DND-41 (cell line): ENCODE measurements at regions not wholly inside any gene's neighbourhood (a gene's known extent, or its start where the extent isn't known, plus 50 kb on each side); places are given as distances from the start of the nearest gene placed in this dataset.
"Not testable (repeated sequence)": the region's sequence is repeated elsewhere in the genome, so short reads cannot be mapped to it uniquely, and the experiment has no call there.

Source experiments
- ATAC-seq: fragments of 200-7000 bp; cut with Tn5 transposase; 3 replicates; pipeline ENCODE4 v1.9.1; 2021; ENCODE audit warnings: low read depth; ENCODE audit not compliant: insufficient read depth
- DNase-seq: peaks from one replicate; pipeline ENCODE4 v3.0.0-alpha.2; 2020
- H2AFZ ChIP-seq: 2 replicates; pipeline ENCODE4 v1.6.0; 2012; ENCODE audit warnings: low read depth, low read length
- H3K27ac ChIP-seq: 2 replicates; pipeline ENCODE4 v1.5.1; 2012; ENCODE audit warnings: low read length, inconsistent platforms
- H3K27me3 ChIP-seq: fragments of 200-600 bp; sonication (generic); 2 replicates; pipeline ENCODE4 v1.6.0; 2012; ENCODE audit warnings: low read length, mild to moderate bottlenecking, inconsistent platforms; ENCODE audit not compliant: insufficient read depth, poor library complexity
- H3K36me3 ChIP-seq: 2 replicates; pipeline ENCODE4 v1.5.1; 2012; ENCODE audit warnings: low read length, inconsistent platforms; ENCODE audit not compliant: insufficient read depth
- H3K4me1 ChIP-seq: 2 replicates; pipeline ENCODE4 v1.5.1; 2012; ENCODE audit warnings: mild to moderate bottlenecking, low read length; ENCODE audit not compliant: insufficient read depth
- H3K4me2 ChIP-seq: 2 replicates; pipeline ENCODE4 v1.6.0; 2012; ENCODE audit warnings: mild to moderate bottlenecking, moderate library complexity, low read length, inconsistent platforms; ENCODE audit not compliant: insufficient read depth
- H3K4me3 ChIP-seq, 2 experiments: fragments of 200-600 bp in 1 of 2; shearing (Covaris generic) in 1 of 2; 2 replicates each; pipeline ENCODE4 v1.5.1; 2012 to 2016; ENCODE audit warnings: inconsistent platforms in 2 of 2, low read length in 2 of 2, mild to moderate bottlenecking in 2 of 2, low read depth in 1 of 2, moderate library complexity in 1 of 2
- H3K79me2 ChIP-seq: 2 replicates; pipeline ENCODE4 v1.6.0; 2012; ENCODE audit warnings: low read length, inconsistent platforms; ENCODE audit not compliant: insufficient read depth
- H3K9ac ChIP-seq: 2 replicates; pipeline ENCODE4 v1.6.0; 2012; ENCODE audit warnings: low read depth, mild to moderate bottlenecking, inconsistent platforms, low read length, moderate library complexity
- H3K9me3 ChIP-seq: 2 replicates; pipeline ENCODE4 v1.5.1; 2012; ENCODE audit warnings: low read length, moderate library complexity, mild to moderate bottlenecking, inconsistent platforms; ENCODE audit not compliant: insufficient read depth, severe bottlenecking
- H4K20me1 ChIP-seq: 2 replicates; pipeline ENCODE4 v1.6.0; 2012; ENCODE audit warnings: low read length; ENCODE audit not compliant: insufficient read depth
- EZH2 ChIP-seq: IDR thresholded peaks from 3 replicates; pipeline ENCODE4 v1.6.1; 2012; ENCODE audit warnings: borderline replicate concordance, low read depth, mild to moderate bottlenecking, moderate library complexity, low read length, inconsistent platforms; ENCODE audit not compliant: severe bottlenecking
- TF ChIP-seq, protein P1 (sequence below): IDR thresholded peaks from 2 replicates; pipeline ENCODE4 v1.5.1; 2012; ENCODE audit warnings: borderline replicate concordance, low read length, moderate library complexity, mild to moderate bottlenecking; ENCODE audit not compliant: poor library complexity, severe bottlenecking; ENCODE audit errors: extremely low read depth

DNA sequence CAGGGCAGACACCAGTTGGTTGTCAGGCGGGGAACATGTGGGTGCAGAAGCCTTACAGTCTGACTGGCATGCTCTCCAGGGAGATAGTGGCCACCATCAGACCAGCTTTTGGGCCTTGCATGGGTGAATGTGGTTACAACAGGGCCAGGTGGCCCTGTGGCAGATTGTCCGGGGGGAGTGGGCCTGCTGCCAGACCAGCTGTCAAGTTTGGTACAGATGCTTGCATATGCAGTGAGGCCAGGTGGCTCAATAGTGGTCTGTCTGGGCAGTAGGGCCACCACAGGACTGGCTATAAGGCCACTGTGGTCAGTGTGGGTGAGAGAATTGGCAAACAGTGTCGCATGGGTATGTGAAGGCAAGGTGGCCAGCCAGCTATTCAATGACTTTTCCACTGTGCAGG is 148.7 kb downstream of the FAM174A start:
- peaks cover 19% of the 10 kb centered on the region for H3K9me3 ChIP-seq

DNA sequence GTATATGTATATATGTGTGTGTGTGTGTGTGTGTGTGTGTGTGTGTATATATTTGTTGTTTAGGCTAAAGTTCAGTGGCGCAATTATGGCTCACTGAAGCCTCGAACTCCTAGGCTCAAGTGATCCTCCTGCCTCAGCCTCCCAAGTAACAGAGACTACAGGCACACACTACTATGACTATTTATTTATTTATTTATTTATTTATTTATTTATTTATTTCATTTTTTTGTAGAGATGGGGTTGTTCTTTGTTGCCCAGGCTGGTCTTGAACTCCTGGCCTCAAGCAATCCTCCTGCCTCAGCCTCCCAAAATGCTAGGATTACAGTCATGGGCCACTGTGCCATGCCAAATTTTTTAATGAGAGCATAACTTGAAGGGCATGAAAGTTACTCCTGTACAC is 149.9 kb downstream of the FAM174A start:
- not testable (repeated sequence) for H3K36me3 ChIP-seq, H3K4me2 ChIP-seq, ATAC-seq, H3K4me3 ChIP-seq, H2AFZ ChIP-seq, H3K27me3 ChIP-seq, DNase-seq, H3K79me2 ChIP-seq, H3K9ac ChIP-seq, H3K4me1 ChIP-seq, H4K20me1 ChIP-seq, H3K27ac ChIP-seq
- H3K9me3 ChIP-seq: peaks cover 19% of the 10 kb centered on the region

More for the DNA sequence above, 148.7 kb downstream of the FAM174A start:
- no peak overlapping the region for H2AFZ ChIP-seq
- H3K36me3 ChIP-seq: no peaks in the 10 kb centered on the region
- no peak for ATAC-seq
- H3K27me3 ChIP-seq: no peaks in the 10 kb centered on the region
- no peak for TF ChIP-seq EZH2
- TF ChIP-seq, protein P1, sequence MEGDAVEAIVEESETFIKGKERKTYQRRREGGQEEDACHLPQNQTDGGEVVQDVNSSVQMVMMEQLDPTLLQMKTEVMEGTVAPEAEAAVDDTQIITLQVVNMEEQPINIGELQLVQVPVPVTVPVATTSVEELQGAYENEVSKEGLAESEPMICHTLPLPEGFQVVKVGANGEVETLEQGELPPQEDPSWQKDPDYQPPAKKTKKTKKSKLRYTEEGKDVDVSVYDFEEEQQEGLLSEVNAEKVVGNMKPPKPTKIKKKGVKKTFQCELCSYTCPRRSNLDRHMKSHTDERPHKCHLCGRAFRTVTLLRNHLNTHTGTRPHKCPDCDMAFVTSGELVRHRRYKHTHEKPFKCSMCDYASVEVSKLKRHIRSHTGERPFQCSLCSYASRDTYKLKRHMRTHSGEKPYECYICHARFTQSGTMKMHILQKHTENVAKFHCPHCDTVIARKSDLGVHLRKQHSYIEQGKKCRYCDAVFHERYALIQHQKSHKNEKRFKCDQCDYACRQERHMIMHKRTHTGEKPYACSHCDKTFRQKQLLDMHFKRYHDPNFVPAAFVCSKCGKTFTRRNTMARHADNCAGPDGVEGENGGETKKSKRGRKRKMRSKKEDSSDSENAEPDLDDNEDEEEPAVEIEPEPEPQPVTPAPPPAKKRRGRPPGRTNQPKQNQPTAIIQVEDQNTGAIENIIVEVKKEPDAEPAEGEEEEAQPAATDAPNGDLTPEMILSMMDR: no peak
- DNase-seq: no peak
- no peaks in the 10 kb centered on the region for H3K4me1 ChIP-seq
- H3K4me2 ChIP-seq: no peak overlapping the region
- H4K20me1 ChIP-seq: no peaks in the 10 kb centered on the region
- H3K4me3 ChIP-seq: no peak overlapping the region
- no peak overlapping the region for H3K27ac ChIP-seq
- no peak overlapping the region for H3K9ac ChIP-seq
- H3K79me2 ChIP-seq: no peaks in the 10 kb centered on the region

DNA sequence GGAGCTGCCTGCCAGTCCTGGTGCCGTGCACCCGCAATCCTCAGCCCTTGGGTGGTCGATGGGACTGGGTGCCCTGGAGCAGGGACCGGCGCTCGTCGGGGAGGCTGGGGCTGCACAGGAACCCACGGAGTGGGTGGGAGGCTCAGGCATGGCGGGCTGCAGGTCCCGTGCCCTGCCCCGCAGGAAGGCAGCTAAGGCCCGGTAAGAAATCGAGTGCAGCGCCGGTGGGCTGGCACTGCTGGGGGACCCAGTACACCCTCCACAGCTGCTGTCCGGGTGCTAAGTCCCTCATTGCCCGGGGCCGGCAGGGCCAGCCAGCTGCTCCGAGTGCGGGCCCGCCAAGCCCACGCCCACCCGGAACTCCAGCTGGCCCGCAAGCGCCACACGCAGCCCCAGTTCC is 153.7 kb downstream of the FAM174A start:
- not testable (repeated sequence) for DNase-seq, H3K9me3 ChIP-seq, H3K4me3 ChIP-seq, H3K79me2 ChIP-seq, H3K27me3 ChIP-seq, H3K27ac ChIP-seq, H3K36me3 ChIP-seq, ATAC-seq, H3K4me1 ChIP-seq, H4K20me1 ChIP-seq, H3K4me2 ChIP-seq, H3K9ac ChIP-seq, H2AFZ ChIP-seq

DNA sequence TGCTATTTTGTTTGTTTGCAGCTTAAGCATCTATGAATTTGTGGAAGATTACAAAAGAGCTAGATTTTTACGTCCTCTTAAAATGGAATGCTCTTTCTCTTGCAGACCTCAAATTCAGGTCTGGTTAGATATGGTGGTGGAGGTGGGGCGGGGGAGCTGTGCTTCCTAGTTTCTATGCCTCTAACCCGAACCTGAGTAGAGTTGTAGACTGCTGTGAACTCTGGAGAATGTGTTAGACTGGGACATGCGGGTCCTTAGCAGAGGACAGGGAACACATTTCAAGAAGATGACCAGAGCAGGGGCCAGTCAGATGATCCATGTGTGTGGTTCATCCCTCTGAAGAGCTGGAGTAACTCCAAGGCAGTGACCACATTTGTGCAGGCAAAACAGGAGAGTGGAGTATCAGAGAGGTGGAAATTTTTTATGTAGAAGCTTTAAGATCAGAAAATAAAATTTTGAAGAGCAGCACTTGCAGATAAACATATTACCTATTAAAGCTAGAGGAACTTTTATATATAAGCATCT is 154.9 kb downstream of the FAM174A start:
- Histone ChIP-seq H3K9me3 (no peaks in the 10 kb centered on the region), H3K9ac (no peak overlapping the region), H3K79me2 (no peaks in the 10 kb centered on the region), H3K27ac (no peak overlapping the region), H3K4me1 (peaks cover 2% of the 10 kb centered on the region; the same call in 1 of the 2 replicates), H3K4me3 (no peak overlapping the region), H2AFZ (no peak overlapping the region), H4K20me1 (no peaks in the 10 kb centered on the region), H3K36me3 (no peaks in the 10 kb centered on the region), H3K27me3 (no peaks in the 10 kb centered on the region), H3K4me2 (no peak overlapping the region)
- ATAC-seq (no peak), DNase-seq (no peak)
- no peak for TF ChIP-seq EZH2
- TF ChIP-seq, protein P1: no peak
